ENCODE measurements at regions not wholly inside any gene's neighbourhood (a gene's known extent, or its start where the extent isn't known, plus 50 kb on each side); places are given as distances from the start of the nearest gene placed in this dataset.
"Not testable (repeated sequence)": the region's sequence is repeated elsewhere in the genome, so short reads cannot be mapped to it uniquely, and the experiment has no call there.

DNA sequence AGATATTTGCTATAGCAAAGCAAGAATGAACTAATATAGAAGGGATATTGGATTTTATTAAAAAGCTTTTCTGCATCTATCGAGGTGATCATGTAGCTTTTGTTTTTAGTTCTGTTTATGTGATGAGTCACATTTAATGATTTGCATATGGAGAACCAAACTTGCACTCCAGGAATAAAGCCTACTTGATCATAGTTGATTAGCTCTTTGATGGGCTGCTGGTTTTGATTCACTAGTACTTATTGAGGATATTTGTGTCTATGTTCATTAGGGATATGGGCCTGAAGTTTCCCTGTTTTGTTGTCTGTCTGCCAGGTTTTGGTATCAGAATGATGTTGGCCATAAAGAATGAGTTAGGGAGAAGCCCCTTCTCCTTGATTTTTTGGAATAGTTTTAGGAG lies 310.7 kb downstream of the ARPP21 start:
- DNase-seq: no peak

DNA sequence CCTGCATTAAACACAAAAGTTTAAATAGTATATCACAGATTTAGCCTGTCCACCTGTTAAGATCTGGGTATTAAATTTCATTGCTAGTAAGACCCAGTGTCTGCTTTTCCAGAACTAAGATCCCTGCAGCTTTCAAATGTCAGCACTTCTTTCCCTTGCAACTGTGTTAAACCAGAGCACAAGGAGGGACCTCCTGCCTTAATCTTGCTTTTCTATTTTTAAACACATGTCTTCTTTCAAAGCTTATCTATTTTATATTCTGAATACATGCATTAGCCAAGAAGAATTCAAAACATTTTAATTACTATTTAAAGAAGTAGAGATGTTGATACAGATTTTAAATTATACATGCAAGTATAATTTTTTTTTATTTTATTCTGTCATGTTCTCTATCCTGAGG lies 315.1 kb downstream of the ARPP21 start:
- no peak for DNase-seq

DNA sequence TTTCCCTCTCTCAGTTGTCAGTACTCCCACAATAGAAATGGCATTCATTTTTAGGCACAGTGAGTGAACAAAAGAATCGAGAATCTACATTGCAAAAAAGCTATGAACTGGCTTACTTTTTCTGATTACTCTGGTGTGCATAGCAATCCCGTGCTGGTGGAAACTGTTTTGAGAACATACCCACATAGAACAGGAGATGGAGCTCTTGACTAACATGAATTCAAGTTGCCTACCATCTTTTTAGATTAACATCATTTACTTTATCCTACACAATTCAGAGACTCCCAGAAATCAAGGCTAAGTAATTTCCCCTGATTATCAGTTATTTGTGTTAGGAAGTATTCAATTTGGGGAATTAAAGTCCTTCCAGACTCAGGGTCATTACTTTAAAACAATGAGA lies 326.6 kb downstream of the ARPP21 start:
- DNase-seq: peak; percentile 75

DNA sequence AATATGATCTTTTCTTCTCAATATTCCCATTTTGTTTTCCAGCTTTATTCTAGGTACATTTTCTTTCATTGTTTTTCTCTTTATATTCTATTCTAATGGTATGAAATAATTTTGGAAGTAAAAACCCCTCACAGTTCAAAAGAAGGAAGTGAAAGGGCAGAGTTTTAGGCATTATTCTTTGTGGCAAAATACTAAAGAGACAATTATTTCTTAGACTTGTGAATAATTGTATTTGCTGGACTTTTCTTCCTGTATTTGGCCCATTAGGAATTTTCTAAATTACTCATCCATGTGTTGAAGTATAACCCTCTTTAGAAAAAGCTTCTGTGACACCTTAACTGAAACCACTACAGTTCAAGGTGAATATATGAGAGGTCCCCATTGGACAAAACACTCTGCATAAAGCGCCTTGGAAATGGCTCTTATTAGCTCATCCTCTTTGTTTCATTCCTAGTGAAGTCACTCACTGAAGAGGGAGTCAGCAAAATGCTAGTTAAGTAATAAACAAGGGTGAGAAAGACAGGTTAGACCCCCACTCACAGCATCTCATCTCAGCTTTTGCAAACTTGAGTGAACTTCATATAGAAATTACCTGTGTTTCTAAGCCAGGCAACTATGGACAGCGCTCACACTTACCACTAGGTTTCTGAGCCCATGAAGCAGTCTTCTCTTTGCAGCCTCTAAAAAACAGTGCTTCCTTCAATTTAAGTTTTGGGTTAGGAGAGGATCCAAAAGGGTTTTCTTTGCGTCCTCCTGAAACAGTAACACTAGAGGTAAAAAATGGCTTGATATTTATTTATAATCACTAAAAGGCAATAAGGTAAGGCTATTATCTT lies 327.5 kb downstream of the ARPP21 start:
- DNase-seq: no peak

DNA sequence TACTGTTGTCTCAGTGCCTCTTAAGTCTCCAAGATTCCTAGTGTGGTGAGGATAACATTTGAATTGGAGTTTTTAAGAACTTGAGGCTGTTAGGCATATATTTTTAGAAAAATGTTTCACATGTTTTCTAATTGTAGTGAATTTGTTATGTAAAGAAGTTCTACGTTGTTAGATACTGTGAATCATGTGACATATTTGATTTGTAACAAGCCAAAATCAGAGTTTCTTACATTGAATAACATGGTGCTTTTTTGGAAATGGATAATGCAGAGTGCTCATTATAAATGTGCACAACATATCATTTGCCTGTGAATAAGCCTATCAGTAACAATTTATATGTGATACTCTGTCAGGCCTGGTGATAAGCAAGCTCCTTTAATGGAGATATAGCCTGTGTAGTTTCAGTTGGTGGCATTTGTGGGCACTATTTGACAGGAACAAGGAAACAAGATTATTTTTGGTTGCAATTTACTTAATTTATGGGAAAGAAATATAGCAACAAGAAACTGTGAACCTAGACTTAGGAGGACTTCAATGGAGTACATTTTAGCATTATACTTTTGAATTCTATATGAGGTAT lies 328.8 kb downstream of the ARPP21 start:
- no peak for DNase-seq

DNA sequence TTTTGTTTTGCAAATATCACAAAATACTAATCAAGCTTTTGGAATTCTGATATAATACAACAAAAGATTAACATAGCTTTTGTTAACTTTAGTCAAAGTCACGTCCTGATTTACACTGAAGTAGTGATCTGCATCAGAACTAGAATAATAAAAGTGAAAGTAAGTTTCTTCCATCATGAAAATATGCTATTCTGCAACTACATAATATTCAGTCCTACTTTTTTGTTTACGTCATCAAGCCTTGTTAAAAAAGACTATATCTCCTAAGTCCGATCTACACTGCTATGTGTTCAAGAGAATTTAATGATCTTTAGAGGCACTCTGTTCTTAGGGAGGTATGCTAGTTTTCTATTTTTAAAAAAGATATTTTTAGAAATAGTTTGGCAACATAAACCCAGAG lies 330.1 kb downstream of the ARPP21 start:
- no peak for DNase-seq

DNA sequence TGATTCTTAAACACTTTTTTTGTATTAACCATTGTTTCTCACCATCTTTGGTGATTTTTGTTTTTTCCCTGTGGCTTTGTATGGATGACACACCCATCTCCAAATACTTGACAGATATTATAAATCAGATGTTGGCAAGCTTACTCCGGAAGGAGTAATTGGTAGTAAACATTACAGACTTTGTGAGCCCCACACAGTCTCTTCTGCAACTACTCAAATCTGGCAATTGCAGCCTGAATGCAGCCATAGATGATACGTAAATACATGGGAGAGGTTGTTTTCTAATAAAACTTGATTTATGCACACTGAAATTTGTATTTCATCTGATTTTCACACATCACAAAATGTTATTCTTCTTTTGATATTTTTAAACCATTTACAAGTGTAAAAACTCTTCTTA lies 331.5 kb downstream of the ARPP21 start:
- DNase-seq: no peak

DNA sequence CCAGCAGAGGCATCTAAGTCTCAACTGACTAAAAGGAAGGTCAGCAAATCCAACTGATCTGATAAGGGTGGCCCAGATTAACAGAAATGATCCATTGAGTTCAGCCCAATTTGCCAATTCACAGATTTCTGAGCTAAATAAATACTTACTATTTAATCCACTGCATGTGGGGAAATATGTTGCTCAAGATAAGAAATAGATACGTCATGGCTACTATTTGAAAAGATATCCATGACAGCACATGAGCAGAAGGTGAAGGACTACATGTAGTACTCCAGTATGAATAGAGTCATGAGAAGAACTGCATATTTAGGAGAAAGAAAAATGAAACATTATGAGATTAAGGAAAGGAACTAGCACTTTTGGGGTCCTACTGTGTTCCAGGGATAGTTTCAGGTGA lies 332.4 kb downstream of the ARPP21 start:
- no peak for DNase-seq

DNA sequence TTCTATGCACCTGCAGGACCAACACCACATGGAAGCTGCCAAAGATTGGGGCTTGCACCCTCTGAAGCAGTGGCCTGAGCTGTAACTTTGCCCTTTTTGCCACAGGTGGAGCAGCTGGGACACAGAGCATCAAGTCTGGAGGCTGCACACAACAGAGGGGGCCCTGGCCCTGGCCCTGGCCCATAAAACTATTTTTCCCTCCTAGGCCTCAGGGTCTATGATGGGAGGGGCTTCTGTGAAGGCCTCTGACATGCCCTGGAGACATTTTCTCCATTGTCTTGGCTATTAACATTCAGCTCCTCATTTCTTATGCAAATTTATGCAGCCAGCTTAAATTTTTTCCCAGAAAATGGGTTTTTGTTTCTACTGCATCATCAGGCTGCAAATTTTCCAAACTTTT lies 335.5 kb downstream of the ARPP21 start:
- no peak for DNase-seq

DNA sequence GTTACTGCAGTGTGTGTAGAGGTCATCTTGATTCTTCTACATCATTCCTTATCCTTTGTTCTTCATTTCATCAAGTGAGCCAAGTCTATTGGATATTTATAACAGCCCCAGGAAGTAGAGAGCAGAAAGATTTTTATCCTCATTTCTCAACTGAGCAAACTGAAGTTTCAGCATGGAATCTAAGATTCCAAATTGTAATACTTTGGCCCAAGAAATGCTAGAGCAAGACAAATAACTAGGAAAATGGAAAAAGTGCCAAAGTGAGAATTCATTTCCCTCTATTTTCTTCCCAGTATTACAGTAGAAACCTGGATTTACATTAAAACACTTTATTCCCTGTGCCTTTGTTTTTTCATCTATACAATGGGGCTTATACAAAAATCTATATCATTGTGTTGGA lies 346.8 kb downstream of the ARPP21 start:
- no peak for DNase-seq

DNA sequence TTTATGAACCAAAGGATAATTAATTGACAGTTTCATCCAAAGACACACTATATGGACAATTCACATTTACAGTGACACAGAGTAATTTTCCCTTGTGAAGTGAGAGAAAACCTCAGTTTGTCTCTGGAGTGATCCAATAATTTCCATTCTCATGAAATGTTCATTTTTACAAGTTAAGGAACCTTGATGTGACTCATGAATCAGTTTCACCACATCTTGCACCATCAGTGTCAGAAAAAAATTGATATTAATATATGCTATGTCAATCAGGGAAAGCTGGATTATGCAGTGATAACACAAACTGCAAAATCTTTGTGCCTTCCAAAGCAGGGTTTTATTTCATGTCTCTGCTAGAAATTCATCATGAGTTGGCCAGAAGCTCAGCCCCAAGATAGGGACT lies 348.1 kb downstream of the ARPP21 start:
- no peak for DNase-seq

DNA sequence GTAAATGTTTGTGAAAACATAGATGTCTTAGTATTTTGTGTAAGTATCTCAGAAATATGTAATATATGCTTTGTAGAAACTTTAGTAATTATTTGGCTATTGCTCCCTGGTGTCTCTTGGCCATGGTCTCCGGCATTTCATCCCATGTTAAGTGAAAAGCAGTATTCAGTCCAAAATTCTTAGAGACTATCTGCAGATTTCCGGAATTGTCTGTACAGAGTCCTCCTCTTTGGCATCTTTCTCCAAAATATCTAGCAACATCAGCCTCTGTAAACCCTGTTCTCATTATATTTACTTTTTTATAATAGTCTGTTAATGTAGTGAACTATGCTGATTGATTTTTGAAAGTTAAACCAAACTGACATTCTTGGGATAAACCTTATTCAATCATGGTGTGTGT lies 352.7 kb downstream of the ARPP21 start:
- peak; percentile 6 for DNase-seq

DNA sequence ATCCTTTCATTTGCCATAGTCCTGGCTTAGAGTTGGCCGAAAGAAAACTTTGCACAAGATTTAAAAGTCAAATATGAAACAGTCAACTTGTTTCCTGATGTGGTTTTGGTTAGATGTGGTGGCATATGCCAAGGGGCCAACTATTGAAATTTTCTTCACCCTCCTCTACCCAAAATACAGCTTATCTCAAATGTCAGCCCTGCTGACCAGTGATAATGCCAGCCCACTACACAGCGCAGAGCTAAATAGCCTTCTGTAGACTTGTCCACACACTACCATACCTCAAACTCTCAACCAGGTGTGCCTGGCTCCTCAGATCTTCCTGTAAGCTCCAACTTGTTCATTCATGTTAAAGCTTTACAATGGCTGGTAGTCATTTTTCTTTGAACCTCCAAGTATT lies 368.5 kb upstream of the STAC start:
- no peak for DNase-seq

DNA sequence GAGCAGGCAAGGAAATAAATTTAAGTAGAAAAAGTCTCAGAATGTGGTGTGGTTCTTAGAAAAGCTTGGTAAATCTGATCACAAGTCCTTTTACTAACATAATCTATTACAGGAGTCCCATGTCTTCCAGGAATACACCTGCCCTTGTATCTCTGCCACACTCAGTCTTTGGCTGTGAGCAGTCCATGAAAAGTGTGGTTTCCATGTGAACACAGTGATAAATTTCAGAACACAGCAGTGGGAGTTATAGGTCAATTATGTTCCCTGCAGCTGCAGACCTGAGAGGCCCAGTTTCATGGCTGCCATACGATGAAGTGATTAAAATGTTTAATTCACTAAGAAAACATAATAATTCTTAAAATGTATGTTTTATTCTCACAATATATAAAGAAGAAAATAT lies 366.9 kb upstream of the STAC start:
- no peak for DNase-seq

DNA sequence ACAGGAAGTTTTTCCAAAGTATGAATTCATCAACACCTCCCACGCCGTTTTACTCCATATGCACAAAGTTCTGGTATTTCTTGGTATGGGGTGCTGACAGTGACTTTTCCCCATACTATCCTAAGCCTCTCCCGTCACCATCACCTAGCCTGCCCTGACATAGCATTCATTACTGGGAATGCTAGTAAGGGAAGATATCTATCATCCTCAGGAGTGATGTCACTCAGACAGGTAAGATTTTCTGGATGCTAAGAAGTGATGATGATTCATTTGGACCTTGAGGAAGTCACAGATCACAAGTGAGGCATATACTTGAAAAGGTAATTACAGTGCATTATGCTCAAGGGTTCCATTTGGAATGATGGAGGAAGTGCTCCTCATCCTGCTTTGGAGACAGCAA lies 355.1 kb upstream of the STAC start:
- DNase-seq: no peak

DNA sequence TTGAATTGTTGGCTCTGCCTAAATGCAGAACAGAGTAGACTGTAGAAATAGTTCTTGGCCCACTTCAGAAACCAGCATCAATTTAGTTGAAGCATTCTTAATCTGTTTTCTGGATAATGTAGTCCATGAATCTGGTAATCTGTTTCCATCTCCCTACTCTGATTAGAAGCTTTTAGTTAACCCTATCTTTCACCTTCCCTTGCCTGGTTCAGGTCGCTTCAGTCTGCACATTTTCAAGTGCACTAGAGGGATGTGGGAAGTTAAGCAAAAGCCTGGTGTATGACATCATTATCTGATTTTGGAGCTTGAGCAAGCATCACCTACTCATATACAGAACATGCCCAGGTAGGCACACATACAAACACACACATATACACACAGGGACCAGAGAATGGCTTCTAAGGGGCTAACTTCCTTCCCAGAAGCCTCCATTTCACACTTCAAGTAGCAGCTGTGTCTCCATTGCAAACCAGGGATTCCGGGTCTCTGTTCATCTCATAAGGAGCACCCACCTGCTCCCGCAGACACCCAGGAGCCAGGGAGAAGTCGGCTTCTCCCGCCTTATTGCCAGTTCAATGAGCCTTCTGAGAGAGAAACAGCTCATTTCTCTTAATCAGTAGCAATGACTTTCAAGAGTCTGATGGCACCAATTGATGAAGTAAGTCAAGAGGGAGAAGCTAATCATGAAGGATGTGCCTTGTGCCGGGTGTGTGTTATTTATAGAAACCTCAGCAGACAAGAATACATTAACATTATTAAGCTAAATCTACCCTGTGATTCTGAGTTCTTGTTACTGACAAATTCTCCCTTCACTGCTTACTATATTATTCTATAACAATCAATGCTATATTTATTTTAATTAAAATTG lies 347.9 kb upstream of the STAC start:
- no peak for DNase-seq

DNA sequence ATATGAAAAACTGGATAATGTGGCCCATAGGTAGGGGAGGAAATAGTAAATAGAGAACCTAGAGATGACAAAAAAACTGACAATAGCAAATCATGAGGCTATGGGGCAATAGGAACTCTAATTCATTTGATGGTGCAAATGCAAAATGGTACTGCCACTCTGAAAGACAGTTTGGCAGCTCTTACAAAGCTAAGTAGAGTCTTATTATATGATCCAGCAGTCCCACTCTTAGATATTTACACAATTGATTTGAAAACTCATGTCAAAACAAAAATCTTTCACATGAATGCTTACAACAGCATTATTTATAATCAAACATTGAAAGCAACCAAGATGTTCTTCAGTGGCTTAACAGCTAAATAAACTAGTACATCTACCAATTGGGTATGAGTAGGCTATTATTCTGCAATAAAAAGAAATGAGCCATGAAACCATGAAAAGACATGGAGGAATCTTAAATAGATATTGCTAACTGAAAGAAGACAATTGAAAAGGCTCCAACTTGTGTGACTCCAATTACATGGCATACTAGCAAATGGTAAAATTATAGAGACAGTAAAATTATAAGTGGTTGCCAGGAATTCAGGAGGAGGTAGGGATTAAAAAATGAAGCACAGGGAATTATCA lies 321.8 kb upstream of the STAC start:
- DNase-seq: no peak

DNA sequence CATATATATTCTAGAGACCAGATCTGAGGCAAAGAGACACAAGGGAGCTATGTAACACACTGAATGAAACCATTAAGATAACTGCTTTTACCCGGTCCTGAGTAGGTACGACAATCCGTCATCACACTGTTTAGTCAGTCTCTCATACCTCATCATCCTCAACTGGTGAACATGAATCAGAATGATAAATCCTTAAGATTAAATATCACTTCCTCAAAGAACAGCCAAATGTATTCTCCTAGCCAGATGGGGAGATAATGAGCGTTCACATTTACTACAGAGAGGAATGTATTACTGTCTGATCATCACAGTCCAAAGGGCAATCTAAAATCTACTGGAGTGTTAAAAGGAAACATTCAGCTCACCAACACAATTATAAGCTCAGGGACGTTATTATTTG lies 319.4 kb upstream of the STAC start:
- peak; percentile 8 for DNase-seq

DNA sequence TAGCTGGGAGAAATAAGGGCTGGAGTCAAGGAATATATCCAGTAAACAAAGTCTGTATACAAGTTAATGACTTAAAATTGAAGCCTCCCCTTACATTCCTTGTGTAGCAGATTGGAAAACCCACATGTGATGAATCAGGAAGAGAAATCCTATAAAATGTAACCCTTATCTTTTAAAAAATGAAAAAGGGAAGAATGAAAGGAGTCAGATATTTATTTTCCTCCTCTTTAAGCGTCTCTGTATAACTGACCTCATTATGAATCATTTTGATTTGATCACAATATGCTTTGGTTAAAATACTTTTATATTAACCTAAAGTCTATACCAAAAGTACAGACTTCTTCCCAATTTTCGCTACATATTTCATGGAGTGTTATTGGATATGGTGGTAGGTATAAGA lies 316.3 kb upstream of the STAC start:
- DNase-seq: no peak

DNA sequence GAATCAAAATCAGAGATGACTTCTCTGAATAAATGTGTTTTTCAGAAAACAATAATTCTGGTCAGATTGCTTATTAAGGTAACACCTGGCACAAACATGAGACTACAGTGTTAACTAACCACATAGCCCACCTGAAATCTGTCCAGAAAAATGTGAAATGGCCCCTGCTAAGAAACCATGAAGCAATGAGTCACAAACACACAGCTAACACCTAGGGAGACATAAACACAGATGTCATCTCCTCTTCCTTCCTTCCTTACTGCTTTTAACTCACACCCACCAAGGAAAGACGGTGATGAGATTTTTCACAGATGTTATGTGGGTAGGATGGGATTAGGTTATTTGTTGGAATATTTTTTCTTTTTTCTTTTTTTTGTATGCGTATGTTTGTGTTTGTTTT lies 315.0 kb upstream of the STAC start:
- DNase-seq: no peak

DNA sequence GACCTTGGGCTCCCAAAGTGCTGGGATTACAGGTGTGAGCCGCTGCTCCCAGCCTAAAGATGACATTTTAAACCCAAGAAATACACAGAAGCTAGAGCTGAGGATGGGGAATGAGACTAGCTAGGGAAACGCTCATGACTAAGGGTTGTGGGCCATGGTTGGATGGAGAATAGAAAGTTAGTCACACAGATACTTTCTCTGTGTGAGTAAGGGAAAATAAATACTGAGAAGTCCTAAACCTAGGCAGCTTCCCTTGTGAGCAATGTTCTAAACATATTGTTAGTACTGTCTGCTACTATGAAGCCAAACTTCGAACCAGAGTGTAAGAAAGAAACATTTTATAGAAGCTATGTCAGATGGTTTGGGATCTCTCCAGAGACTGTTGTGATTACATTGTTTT lies 304.8 kb upstream of the STAC start:
- no peak for DNase-seq

DNA sequence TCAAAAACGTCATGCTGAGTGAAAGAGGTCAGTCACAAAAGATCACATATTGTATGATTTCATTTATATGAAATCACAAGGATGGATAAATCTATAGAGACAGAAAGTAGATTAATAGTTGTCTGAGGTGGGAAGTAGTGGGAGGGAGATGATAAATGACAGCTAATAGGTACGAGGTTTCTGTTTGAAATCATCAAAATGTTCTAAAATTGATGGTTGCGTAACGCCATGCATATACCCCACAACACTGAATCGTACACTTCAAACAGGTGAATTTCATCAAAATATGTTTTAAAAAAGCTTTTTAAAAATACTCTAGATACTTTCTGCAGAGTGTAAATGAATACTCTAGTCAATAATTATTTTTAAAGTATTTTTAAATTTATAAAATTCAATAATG lies 303.0 kb upstream of the STAC start:
- DNase-seq: no peak

DNA sequence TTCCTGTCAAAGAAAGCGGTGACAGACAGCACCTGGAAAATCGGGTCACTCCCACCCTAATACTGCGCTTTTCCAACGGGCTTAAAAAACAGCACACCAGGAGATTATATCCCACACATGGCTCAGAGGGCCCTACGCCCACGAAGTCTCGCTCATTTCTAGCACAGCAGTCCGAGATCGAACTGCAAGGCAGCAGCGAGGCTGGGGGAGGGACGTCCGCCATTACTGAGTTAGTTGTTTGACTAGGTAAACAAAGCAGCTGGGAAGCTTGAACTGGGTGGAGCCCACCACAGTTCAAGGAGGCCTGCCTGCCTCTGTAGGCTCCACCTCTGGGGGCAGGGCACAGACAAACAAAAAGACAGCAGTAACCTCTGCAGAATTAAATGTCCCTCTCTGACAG lies 297.3 kb upstream of the STAC start:
- DNase-seq: not testable (repeated sequence)

DNA sequence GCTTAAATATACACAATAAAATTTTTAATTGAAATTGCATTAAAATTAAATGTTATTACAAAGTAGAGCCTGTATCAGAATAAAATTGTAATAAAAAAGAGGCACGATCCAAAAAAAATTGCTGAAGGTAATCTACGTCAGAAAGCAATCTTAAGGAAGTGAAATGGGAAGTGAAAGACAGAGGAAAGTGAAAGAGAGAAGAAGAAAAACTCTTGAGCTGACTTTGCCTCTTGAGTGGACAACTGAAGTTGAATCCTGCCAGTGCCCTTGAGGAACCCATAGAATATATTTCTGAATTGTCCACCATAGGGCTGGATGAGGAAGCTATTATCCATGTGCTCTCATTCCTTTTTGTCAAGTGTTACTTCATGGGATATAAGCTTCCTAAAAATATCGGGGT lies 285.1 kb upstream of the STAC start:
- no peak for DNase-seq

Measured in eye (tissue), 1 donor.